HG02642 (cell line): ENCODE measurements at regions not wholly inside any gene's neighbourhood (a gene's known extent, or its start where the extent isn't known, plus 50 kb on each side); places are given as distances from the start of the nearest gene placed in this dataset.

ENCODE experiments used
- ATAC-seq: cut with Tn5 transposase; IDR thresholded peaks from one replicate; pipeline ENCODE4 v1.9.1; 2021; ENCODE audit warnings: mild to moderate bottlenecking; ENCODE audit not compliant: unreplicated experiment, poor library complexity

GRCh38 chr4:123856689-123857545 is 460.3 kb downstream of the SPRY1 start:
- ATAC-seq: no peak

GRCh38 chr4:123858465-123858864 is 461.9 kb downstream of the SPRY1 start:
- ATAC-seq: no peak

- ATAC-seq: no peak
Observed at GRCh38 chr4:123862812-123863211, 466.2 kb downstream of the SPRY1 start.

- ATAC-seq: no peak
Observed at GRCh38 chr4:123866796-123867195, 470.2 kb downstream of the SPRY1 start.

GRCh38 chr4:123867910-123868587 is 471.5 kb downstream of the SPRY1 start:
- ATAC-seq: no peak

- ATAC-seq: no peak
Observed at GRCh38 chr4:123869286-123870215, 473.0 kb downstream of the SPRY1 start.

- no peak for ATAC-seq
Observed at GRCh38 chr4:123870216-123870876, 473.8 kb downstream of the SPRY1 start.

GRCh38 chr4:123871341-123871740 is 474.7 kb downstream of the SPRY1 start:
- no peak for ATAC-seq

- no peak for ATAC-seq
Observed at GRCh38 chr4:123874063-123874462, 477.5 kb downstream of the SPRY1 start.

GRCh38 chr4:123876143-123876542 is 479.5 kb downstream of the SPRY1 start:
- ATAC-seq: no peak

- no peak for ATAC-seq
Observed at GRCh38 chr4:123876671-123877101, 480.1 kb downstream of the SPRY1 start.

GRCh38 chr4:123877551-123877950 is 481.0 kb downstream of the SPRY1 start:
- ATAC-seq: no peak

GRCh38 chr4:123878976-123879375 is 482.4 kb downstream of the SPRY1 start:
- ATAC-seq: no peak

GRCh38 chr4:123880631-123881030 is 484.0 kb downstream of the SPRY1 start:
- no peak for ATAC-seq

GRCh38 chr4:123884922-123885321 is 488.3 kb downstream of the SPRY1 start:
- ATAC-seq: no peak

GRCh38 chr4:123889507-123889906 is 492.9 kb downstream of the SPRY1 start:
- no peak for ATAC-seq

GRCh38 chr4:123890889-123891288 is 494.3 kb downstream of the SPRY1 start:
- ATAC-seq: no peak

- no peak for ATAC-seq
Observed at GRCh38 chr4:123891881-123892280, 495.3 kb downstream of the SPRY1 start.

GRCh38 chr4:123892368-123892976 is 495.9 kb downstream of the SPRY1 start:
- no peak for ATAC-seq
